K562 (cell line): ENCODE measurements at regions not wholly inside any gene's neighbourhood (a gene's known extent, or its start where the extent isn't known, plus 50 kb on each side); places are given as distances from the start of the nearest gene placed in this dataset.

Source experiments
- ATAC-seq: fragments of 200-7000 bp; cut with Tn5 transposase; 3 replicates; pipeline ENCODE4 v1.9.1; 2020; ENCODE audit warnings: moderate library complexity
- BruUV-seq: library from RNA; stranded (reverse); fragments of 400-500 nt; replicated peaks from 2 replicates; lab custom pipeline; 2021; lab: Mats Ljungman, UMichigan
- CTCF ChIA-PET: fragments of 300-600 bp; formaldehyde crosslinking; extraction: SDS; loops from one replicate; lab custom pipeline; 2021; ENCODE audit warnings: low intra/inter-chr PET ratio; lab: Yijun Ruan, JAX
- POLR2A ChIA-PET: fragments of 300-600, 350-650 bp; sonication (Branson Sonifier 250); formaldehyde crosslinking; extraction: SDS; loops from one replicate; lab custom pipeline; 2021; ENCODE audit warnings: antibody characterized with exemption, inconsistent platforms; lab: Yijun Ruan, JAX
- DNase-seq, 4 experiments: peaks; one replicate each; pipeline versions ENCODE4 v3.0.0 to v3.0.0-alpha.2; 2011 to 2018; ENCODE audit warnings: low spot score in 3 of 4, mixed read lengths in 3 of 4; ENCODE audit errors: extremely low read depth in 1 of 4
- FAIRE-seq: peaks from 2 replicates; lab custom pipeline; 2011; peaks lifted over from hg19 to GRCh38; lab: Jason Lieb, UNC
- H2AFZ ChIP-seq: 2 replicates; pipeline ENCODE4 v1.6.0; 2011; ENCODE audit warnings: low read depth, low read length, control low read depth, inconsistent platforms
- H3K27ac ChIP-seq: fragments of 200-600 bp; 3 replicates; pipeline ENCODE4 v1.8.0; 2011; ENCODE audit warnings: low read depth, mild to moderate bottlenecking, control low read depth, inconsistent platforms, low read length, moderate library complexity, mixed read lengths; ENCODE audit errors: extremely low read depth
- H3K27me3 ChIP-seq, 2 experiments: fragments of 300-600 bp in 1 of 2; 2 replicates in 1 of 2; 3 replicates in 1 of 2; pipeline versions ENCODE4 v1.6.0 to v1.8.0; 2011; ENCODE audit warnings: inconsistent platforms in 2 of 2, low read length in 2 of 2, mild to moderate bottlenecking in 1 of 2, mixed read lengths in 1 of 2, moderate library complexity in 1 of 2; ENCODE audit not compliant: control insufficient read depth in 2 of 2, insufficient read depth in 2 of 2
- H3K36me3 ChIP-seq: fragments of 300-600 bp; 3 replicates; pipeline ENCODE4 v1.8.0; 2011; ENCODE audit warnings: mild to moderate bottlenecking, low read length, inconsistent platforms; ENCODE audit not compliant: control insufficient read depth, insufficient read depth
- H3K4me1 ChIP-seq, 2 experiments: fragments of 200-600 bp in 1 of 2; replicated peaks in 1 of 2; 2 replicates in 1 of 2; 3 replicates in 1 of 2; pipeline versions ENCODE4 v1.5.1 to v1.8.0; 2011; ENCODE audit warnings: inconsistent platforms in 2 of 2, low read length in 2 of 2, mild to moderate bottlenecking in 1 of 2, mixed read lengths in 1 of 2, moderate library complexity in 1 of 2; ENCODE audit not compliant: control insufficient read depth in 2 of 2, insufficient read depth in 2 of 2
- H3K4me2 ChIP-seq: 2 replicates; pipeline ENCODE4 v1.6.1; 2011; ENCODE audit warnings: low read length, control low read depth, inconsistent platforms, mixed read lengths; ENCODE audit not compliant: insufficient read depth
- H3K4me3 ChIP-seq: fragments of 200-600 bp; sonication (generic), shearing (Covaris generic); 2 replicates; pipeline ENCODE4 v1.5.1; 2016; ENCODE audit warnings: control low read depth, inconsistent platforms
- H3K79me2 ChIP-seq: fragments of 200-600 bp; 3 replicates; pipeline ENCODE4 v1.8.0; 2011; ENCODE audit warnings: low read length, inconsistent platforms; ENCODE audit not compliant: control insufficient read depth, insufficient read depth
- H3K9ac ChIP-seq, 2 experiments: 2 replicates each; pipeline versions ENCODE4 v1.6.0 to v1.6.1; 2011; ENCODE audit warnings: low read depth in 2 of 2, low read length in 2 of 2, control low read depth in 1 of 2, inconsistent platforms in 1 of 2, mild to moderate bottlenecking in 1 of 2, mixed read lengths in 1 of 2; ENCODE audit not compliant: insufficient read depth in 1 of 2
- H3K9me1 ChIP-seq: one replicate; pipeline ENCODE4 v1.6.0; 2011; ENCODE audit warnings: inconsistent platforms, mild to moderate bottlenecking, low read length, moderate library complexity; ENCODE audit not compliant: control insufficient read depth, insufficient read depth
- H3K9me3 ChIP-seq: replicated peaks from 2 replicates; pipeline ENCODE4 v1.5.1; 2011; ENCODE audit warnings: low read depth, low read length, inconsistent platforms; ENCODE audit not compliant: control insufficient read depth, insufficient read depth
- H4K20me1 ChIP-seq: replicated peaks from 2 replicates; pipeline ENCODE4 v1.6.1; 2011; ENCODE audit warnings: low read length, inconsistent platforms, mixed read lengths; ENCODE audit not compliant: control insufficient read depth, insufficient read depth
- BMI1 ChIP-seq: fragments of 150-350 bp; IDR thresholded peaks from 2 replicates; pipeline ENCODE4 v1.6.1; 2014; ENCODE audit warnings: low read length
- FOXP1 ChIP-seq: sonication (generic); formaldehyde crosslinking; IDR thresholded peaks from 2 replicates; pipeline ENCODE4 v1.8.0; 2022; ENCODE audit warnings: mild to moderate bottlenecking, missing genetic modification reagents
- FOXP4 ChIP-seq: sonication (generic); formaldehyde crosslinking; IDR thresholded peaks from 2 replicates; pipeline ENCODE4 v1.8.0; 2022; ENCODE audit warnings: mild to moderate bottlenecking, missing genetic modification reagents, borderline replicate concordance
- GTF2E2 ChIP-seq: fragments of 200-800 bp; sonication (Bioruptor generic); IDR thresholded peaks from 2 replicates; pipeline ENCODE4 v1.6.1; 2016; ENCODE audit warnings: missing genetic modification characterization, missing compliant biosample characterization
- GTF3C2 ChIP-seq: IDR thresholded peaks from 3 replicates; pipeline ENCODE4 v1.6.1; 2011; ENCODE audit warnings: borderline replicate concordance, mild to moderate bottlenecking, moderate library complexity; ENCODE audit not compliant: insufficient read length; ENCODE audit errors: extremely low read depth
- IFI16 ChIP-seq: fragments of 250-450 bp; sonication (Bioruptor Pico); IDR thresholded peaks from 2 replicates; pipeline ENCODE4 v2.1.2; 2022; ENCODE audit warnings: mild to moderate bottlenecking, inconsistent platforms
- IRF2 ChIP-seq: sonication (generic); formaldehyde crosslinking; IDR thresholded peaks from 2 replicates; pipeline ENCODE4 v1.8.1; 2022; ENCODE audit warnings: mild to moderate bottlenecking, missing genetic modification reagents
- KHSRP ChIP-seq: fragments of 450-650 bp; IDR thresholded peaks from 2 replicates; pipeline ENCODE4 v1.6.1; 2017
- MBD2 ChIP-seq: sonication (generic); IDR thresholded peaks from 2 replicates; pipeline ENCODE4 v1.6.1; 2016; ENCODE audit warnings: low read depth, borderline replicate concordance
- MYNN ChIP-seq, 2 experiments: sonication (generic); formaldehyde crosslinking in 1 of 2; IDR thresholded peaks; 2 replicates each; pipeline versions ENCODE4 v1.5.0 to v1.6.1; 2016 to 2020; ENCODE audit warnings: antibody characterized with exemption in 1 of 2, missing genetic modification reagents in 1 of 2
- NFE2L1 ChIP-seq: fragments of 450-650 bp; IDR thresholded peaks from 2 replicates; pipeline ENCODE4 v1.6.1; 2016; ENCODE audit warnings: missing genetic modification characterization, low read depth, mild to moderate bottlenecking, missing compliant biosample characterization, moderate library complexity, borderline replicate concordance
- SMARCA4 ChIP-seq: fragments of 450-650 bp; IDR thresholded peaks from 2 replicates; pipeline ENCODE4 v1.6.1; 2016
- SMC3 ChIP-seq: conservative IDR thresholded peaks from 2 replicates; pipeline ENCODE4 v1.6.1; 2011; ENCODE audit warnings: low read depth, low read length, improper control_type of control experiment; ENCODE audit not compliant: insufficient read depth
- STAT5B ChIP-seq: fragments of 250-450 bp; sonication (Bioruptor Pico); IDR thresholded peaks from 2 replicates; pipeline ENCODE4 v1.8.0; 2021; ENCODE audit warnings: mild to moderate bottlenecking, inconsistent platforms
- YBX1 ChIP-seq: fragments of 450-650 bp; IDR thresholded peaks from 2 replicates; pipeline ENCODE4 v1.7.1; 2016; ENCODE audit warnings: mild to moderate bottlenecking
- ZNF23 ChIP-seq: fragments of 250-450 bp; sonication (Bioruptor Pico); IDR thresholded peaks from 2 replicates; pipeline ENCODE4 v1.4.0; 2020; ENCODE audit warnings: mild to moderate bottlenecking
- ZNF277 ChIP-seq: fragments of 250-450 bp; sonication (Bioruptor Pico); IDR thresholded peaks from 2 replicates; pipeline ENCODE4 v1.8.0; 2022; ENCODE audit warnings: inconsistent platforms, mild to moderate bottlenecking, moderate library complexity, borderline replicate concordance
- ZNF354B ChIP-seq: fragments of 250-450 bp; sonication (Bioruptor Pico); IDR thresholded peaks from 2 replicates; pipeline ENCODE4 v1.4.0; 2020
- WGBS: fragments of 100-300 bp; shearing (Covaris generic); methylation state at CpG from one replicate; pipeline ENCODE4 v1.1.6; 2016; ENCODE audit warnings: low coverage, mixed read lengths; ENCODE audit not compliant: insufficient coverage; ENCODE audit errors: missing lambda C conversion rate; 5-methylcytosine and 5-hydroxymethylcytosine counted together
- in situ Hi-C: fragments of 300-500 bp; cut with MboI; formaldehyde crosslinking; loops from 4 replicates; pipeline ENCODE4 v1.15.0; 2018; ENCODE audit warnings: inconsistent platforms, mixed read lengths
- intact Hi-C: fragments of 100-400 bp; cut with micrococcal nuclease; formaldehyde crosslinking; loops from 2 replicates; pipeline ENCODE4 v1.14.2; 2022

GRCh38 chr13:54573186-54573585 lies 1544.6 kb downstream of the OLFM4 start (continued):
- TF ChIP-seq IFI16 (CRISPR knock-in tag): no peak

- Histone ChIP-seq H3K4me3 (no peak overlapping the region), H3K9ac (no peak overlapping the region), H3K36me3 (no peaks in the 10 kb centered on the region), H3K4me2 (no peak overlapping the region), H3K79me2 (no peaks in the 10 kb centered on the region), H3K27me3 (no peaks in the 10 kb centered on the region), H2AFZ (no peak overlapping the region), H3K9me1 (no peaks in the 10 kb centered on the region), H4K20me1 (no peaks in the 10 kb centered on the region), H3K9me3 (no peaks in the 10 kb centered on the region), H3K4me1 (no peaks in the 10 kb centered on the region), H3K27ac (no peak overlapping the region)
- DNase-seq (no peak), ATAC-seq (no peak), FAIRE-seq (no peak)
- ChIA-PET CTCF (no interaction called here), POLR2A (no interaction called here)
- 0% methylated on average over 1 of the region's 4 CpGs for WGBS
- in situ Hi-C loops: no loop called here
- BruUV-seq: no TSS peak
- intact Hi-C loops: no loop called here
- TF ChIP-seq YBX1 (no peak), NFE2L1 (tag) (no peak), FOXP4 (CRISPR knock-in tag) (no peak), BMI1 (no peak), ZNF23 (CRISPR knock-in tag) (no peak), ZNF277 (CRISPR knock-in tag) (no peak), KHSRP (no peak), GTF3C2 (no peak), ZNF354B (CRISPR knock-in tag) (no peak), STAT5B (CRISPR knock-in tag) (no peak), MYNN (IDR thresholded peaks at IDR 0.05) (no peak), MYNN (CRISPR knock-in tag; IDR thresholded peaks at IDR 0.05) (no peak), FOXP1 (CRISPR knock-in tag) (no peak), SMARCA4 (no peak), IRF2 (CRISPR knock-in tag) (no peak), MBD2 (no peak), SMC3 (no peak), GTF2E2 (tag) (no peak)
Measured at GRCh38 chr13:54574791-54575190, 1546.2 kb downstream of the OLFM4 start.
